WTC11 (cell line): ENCODE measurements at regions not wholly inside any gene's neighbourhood (a gene's known extent, or its start where the extent isn't known, plus 50 kb on each side); places are given as distances from the start of the nearest gene placed in this dataset.

Experiments
- ATAC-seq: fragments of 200-7000 bp; cut with Tn5 transposase; 2 replicates; pipeline ENCODE4 v1.10.0; 2021; ENCODE audit warnings: mild to moderate bottlenecking, moderate library complexity
- CTCF ChIA-PET: fragments of 300-600 bp; sonication (Branson Sonifier 250); formaldehyde crosslinking; loops from one replicate; lab custom pipeline; 2021; ENCODE audit warnings: antibody characterized with exemption; lab: Charles Lee
- POLR2A ChIA-PET: fragments of 350-600 bp; sonication (Branson Sonifier 250); formaldehyde crosslinking; loops from one replicate; lab custom pipeline; 2021; ENCODE audit warnings: antibody characterized with exemption; lab: Charles Lee
- DNase-seq: peaks from one replicate; pipeline ENCODE4 v3.0.0; 2021; ENCODE audit warnings: low spot score
- H3K27ac Mint-ChIP-seq: 2 replicates; pipeline ENCODE4 v1.8.0; 2021; ENCODE audit warnings: mixed read lengths
- H3K27me3 Mint-ChIP-seq: 2 replicates; pipeline ENCODE4 v1.8.0; 2021; ENCODE audit warnings: low read depth, mild to moderate bottlenecking, moderate library complexity, mixed read lengths
- H3K36me3 Mint-ChIP-seq: 2 replicates; pipeline ENCODE4 v1.8.0; 2021; ENCODE audit warnings: mixed read lengths
- H3K4me1 Mint-ChIP-seq: 2 replicates; pipeline ENCODE4 v1.8.0; 2022; ENCODE audit warnings: mixed read lengths
- H3K4me3 Mint-ChIP-seq: 2 replicates; pipeline ENCODE4 v1.8.0; 2021; ENCODE audit warnings: mild to moderate bottlenecking, moderate library complexity, mixed read lengths
- H3K9me3 Mint-ChIP-seq: 2 replicates; pipeline ENCODE4 v1.8.0; 2021; ENCODE audit warnings: mixed read lengths
- ARID4B ChIP-seq: sonication (generic); formaldehyde crosslinking; IDR thresholded peaks from 2 replicates; pipeline ENCODE4 v1.8.0; 2023; ENCODE audit warnings: missing genetic modification reagents, mild to moderate bottlenecking, borderline replicate concordance
- ATF6 ChIP-seq: sonication (generic); formaldehyde crosslinking; IDR thresholded peaks from 2 replicates; pipeline ENCODE4 v1.8.1; 2023; ENCODE audit warnings: mild to moderate bottlenecking, missing genetic modification reagents
- EMX1 ChIP-seq: fragments of 250-450 bp; sonication (Bioruptor Pico); IDR thresholded peaks from 2 replicates; pipeline ENCODE4 v1.8.0; 2021; ENCODE audit warnings: mild to moderate bottlenecking
- FOXJ3 ChIP-seq: sonication (generic); formaldehyde crosslinking; IDR thresholded peaks from 2 replicates; pipeline ENCODE4 v1.9.0; 2021; ENCODE audit warnings: missing genetic modification reagents, mild to moderate bottlenecking, borderline replicate concordance
- IRF2 ChIP-seq: sonication (generic); formaldehyde crosslinking; IDR thresholded peaks from 2 replicates; pipeline ENCODE4 v1.8.0; 2022; ENCODE audit warnings: low read depth, missing genetic modification reagents, borderline replicate concordance
- NFYB ChIP-seq: sonication (generic); formaldehyde crosslinking; conservative IDR thresholded peaks from 2 replicates; pipeline ENCODE4 v1.8.0; 2022; ENCODE audit warnings: low read depth, missing genetic modification reagents
- NR3C1 ChIP-seq: sonication (generic); formaldehyde crosslinking; conservative IDR thresholded peaks from 2 replicates; pipeline ENCODE4 v1.8.1; 2023; ENCODE audit warnings: low read depth, mild to moderate bottlenecking, missing genetic modification reagents
- PRDM15 ChIP-seq: sonication (generic); formaldehyde crosslinking; IDR thresholded peaks from 2 replicates; pipeline ENCODE4 v1.8.0; 2022; ENCODE audit warnings: missing genetic modification reagents
- PRRX2 ChIP-seq: fragments of 250-450 bp; sonication (Bioruptor Pico); IDR thresholded peaks from 2 replicates; pipeline ENCODE4 v1.8.0; 2021; ENCODE audit warnings: mild to moderate bottlenecking
- STAT6 ChIP-seq: sonication (generic); formaldehyde crosslinking; conservative IDR thresholded peaks from 2 replicates; pipeline ENCODE4 v1.8.1; 2023; ENCODE audit warnings: mild to moderate bottlenecking, low read depth, missing genetic modification reagents, moderate library complexity
- USF1 ChIP-seq: sonication (generic); formaldehyde crosslinking; IDR thresholded peaks from 2 replicates; pipeline ENCODE4 v1.8.0; 2022; ENCODE audit warnings: mild to moderate bottlenecking, missing genetic modification reagents
- ZNF121 ChIP-seq: sonication (generic); formaldehyde crosslinking; IDR thresholded peaks from 2 replicates; pipeline ENCODE4 v1.8.0; 2023; ENCODE audit warnings: missing genetic modification reagents
- ZNF232 ChIP-seq: sonication (generic); formaldehyde crosslinking; IDR thresholded peaks from 2 replicates; pipeline ENCODE4 v1.8.0; 2022; ENCODE audit warnings: mild to moderate bottlenecking, missing genetic modification reagents
- ZNF281 ChIP-seq: sonication (generic); formaldehyde crosslinking; IDR thresholded peaks from 2 replicates; pipeline ENCODE4 v1.8.0; 2023; ENCODE audit warnings: mild to moderate bottlenecking, missing genetic modification reagents
- ZNF416 ChIP-seq: fragments of 250-450 bp; sonication (Bioruptor Pico); IDR thresholded peaks from 2 replicates; pipeline ENCODE4 v1.9.0; 2021; ENCODE audit warnings: mild to moderate bottlenecking, inconsistent platforms

GRCh38 chr4:33161202-33161601 lies 2441.0 kb downstream of the PCDH7 start:
- peaks cover 4% of the 10 kb centered on the region; the same call in 1 of the 2 replicates for H3K36me3 Mint-ChIP-seq
- H3K4me3 Mint-ChIP-seq: no peak overlapping the region
- ATAC-seq (no peak), DNase-seq (no peak)
- POLR2A ChIA-PET: no interaction called here
- no peaks in the 10 kb centered on the region for H3K27me3 Mint-ChIP-seq
- CTCF ChIA-PET: no interaction called here
- H3K27ac Mint-ChIP-seq: no peak overlapping the region
- peaks cover 5% of the 10 kb centered on the region; the same call in 1 of the 2 replicates for H3K4me1 Mint-ChIP-seq
- peaks cover 14% of the 10 kb centered on the region for H3K9me3 Mint-ChIP-seq
- TF ChIP-seq NR3C1 (CRISPR knock-in tag): no peak
- no peak for TF ChIP-seq ZNF121
- TF ChIP-seq PRDM15: no peak
- TF ChIP-seq EMX1 (CRISPR knock-in tag): no peak
- TF ChIP-seq, all 79 proteins: peak for 0

- no peaks in the 10 kb centered on the region for H3K36me3 Mint-ChIP-seq
- ATAC-seq (no peak), DNase-seq (no peak)
- TF ChIP-seq ZNF281 (CRISPR knock-in tag): no peak
- TF ChIP-seq PRRX2 (CRISPR knock-in tag): no peak
- no peak for TF ChIP-seq FOXJ3 (CRISPR knock-in tag)
- TF ChIP-seq ZNF232: no peak
- TF ChIP-seq STAT6 (CRISPR knock-in tag): no peak
- TF ChIP-seq IRF2 (CRISPR knock-in tag): no peak
- TF ChIP-seq USF1 (CRISPR knock-in tag): no peak
- peaks cover 5% of the 10 kb centered on the region; the same call in 1 of the 2 replicates for H3K4me1 Mint-ChIP-seq
- no peak overlapping the region for H3K27ac Mint-ChIP-seq
- no peak overlapping the region for H3K4me3 Mint-ChIP-seq
- H3K27me3 Mint-ChIP-seq: no peaks in the 10 kb centered on the region
- H3K9me3 Mint-ChIP-seq: peaks cover 5% of the 10 kb centered on the region
- ChIA-PET CTCF (no interaction called here), POLR2A (no interaction called here)
Measured at GRCh38 chr4:33162122-33162521, 2442.0 kb downstream of the PCDH7 start.

- POLR2A ChIA-PET: no interaction called here
- DNase-seq: no peak
Measured at GRCh38 chr4:33171873-33172525, 2451.8 kb downstream of the PCDH7 start.

More at GRCh38 chr4:33171873-33172525, 2451.8 kb downstream of the PCDH7 start:
- no peak for TF ChIP-seq NFYB (CRISPR knock-in tag)
- no peak for TF ChIP-seq ZNF416 (CRISPR knock-in tag)
- no peak for TF ChIP-seq ATF6
- no peak for TF ChIP-seq ARID4B
- CTCF ChIA-PET: no interaction called here
- H3K27ac Mint-ChIP-seq: no peak overlapping the region
- no peak for ATAC-seq
- H3K27me3 Mint-ChIP-seq: no peaks in the 10 kb centered on the region
- no peak overlapping the region for H3K4me3 Mint-ChIP-seq
- no peaks in the 10 kb centered on the region for H3K9me3 Mint-ChIP-seq
- H3K36me3 Mint-ChIP-seq: no peaks in the 10 kb centered on the region
- peaks cover 11% of the 10 kb centered on the region for H3K4me1 Mint-ChIP-seq
